GM19238 (cell line): ENCODE measurements at regions not wholly inside any gene's neighbourhood (a gene's known extent, or its start where the extent isn't known, plus 50 kb on each side); places are given as distances from the start of the nearest gene placed in this dataset.
"Not testable (repeated sequence)": the region's sequence is repeated elsewhere in the genome, so short reads cannot be mapped to it uniquely, and the experiment has no call there.

Experiments used
- DNase-seq: peaks from one replicate; pipeline ENCODE4 v3.0.0; 2011; ENCODE audit warnings: low spot score; ENCODE audit not compliant: insufficient read length

- no peak for DNase-seq
Measured at GRCh38 chr3:187850258-187850921, 105.1 kb upstream of the BCL6 start.

- DNase-seq, result no peak
Measured at GRCh38 chr3:187852842-187853730, 107.8 kb upstream of the BCL6 start.

GRCh38 chr3:187855131-187855530 lies 109.9 kb upstream of the BCL6 start:
- no peak for DNase-seq

DNA sequence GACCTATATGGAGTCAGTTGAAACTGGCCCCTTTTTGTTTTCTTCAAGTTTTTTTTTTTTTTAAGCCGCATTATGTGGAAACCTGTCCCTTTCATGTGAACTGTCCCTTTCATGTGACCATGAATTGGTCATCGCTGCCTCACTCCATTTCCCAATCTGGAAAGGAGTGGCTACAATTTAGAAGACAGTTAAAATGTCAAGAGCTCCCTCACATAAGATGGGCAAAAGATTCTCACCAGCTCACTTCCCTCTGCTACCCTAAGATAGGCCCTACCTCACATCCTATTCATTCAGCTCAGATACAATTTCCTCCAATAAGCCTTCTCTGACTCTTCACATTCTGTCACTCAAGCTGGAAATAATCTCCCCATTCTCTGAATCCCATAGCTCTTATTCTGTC lies 111.3 kb upstream of the BCL6 start:
- no peak for DNase-seq

DNA sequence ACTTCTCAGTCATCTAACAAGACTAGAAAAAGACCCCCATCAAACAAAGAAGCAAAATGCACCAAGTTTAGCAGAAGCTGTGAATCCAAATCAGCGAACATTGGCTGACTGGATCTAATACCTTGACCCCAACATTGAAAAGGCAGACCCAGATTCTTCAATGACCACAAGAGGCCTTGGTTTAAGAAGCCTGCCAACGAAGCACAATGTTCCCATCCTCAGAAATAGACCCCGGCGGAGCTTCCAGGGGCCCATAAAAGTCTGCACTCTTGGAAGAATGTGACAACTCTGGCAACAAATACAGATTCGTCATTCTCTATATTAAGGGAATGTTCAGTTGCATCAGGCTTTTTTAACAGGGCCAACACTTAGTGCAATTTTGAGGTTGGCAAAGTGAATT lies 112.8 kb upstream of the BCL6 start:
- DNase-seq, result no peak

DNA sequence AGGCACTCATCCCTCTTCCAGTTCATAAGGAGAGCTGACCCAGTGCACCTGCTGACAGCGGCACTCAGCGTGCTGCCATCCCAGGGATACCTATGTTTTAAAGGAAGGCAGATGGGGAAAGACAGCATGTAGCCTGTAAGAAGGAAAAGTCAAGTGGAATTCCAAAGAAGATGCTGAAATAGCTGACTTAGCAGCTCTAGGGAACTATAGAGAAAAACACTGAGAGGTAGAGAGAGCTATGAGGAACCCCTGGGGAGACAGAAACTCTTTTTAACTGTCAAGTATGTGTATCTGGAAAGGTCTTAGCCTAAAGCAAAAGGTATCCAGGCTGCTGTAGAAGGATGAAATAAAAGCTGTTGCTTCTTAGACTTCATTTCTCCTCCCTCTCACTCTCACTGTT lies 113.4 kb upstream of the BCL6 start:
- DNase-seq, result no peak

- DNase-seq, result not testable (repeated sequence)
Measured at GRCh38 chr3:187862701-187863277, 117.5 kb upstream of the BCL6 start.

DNA sequence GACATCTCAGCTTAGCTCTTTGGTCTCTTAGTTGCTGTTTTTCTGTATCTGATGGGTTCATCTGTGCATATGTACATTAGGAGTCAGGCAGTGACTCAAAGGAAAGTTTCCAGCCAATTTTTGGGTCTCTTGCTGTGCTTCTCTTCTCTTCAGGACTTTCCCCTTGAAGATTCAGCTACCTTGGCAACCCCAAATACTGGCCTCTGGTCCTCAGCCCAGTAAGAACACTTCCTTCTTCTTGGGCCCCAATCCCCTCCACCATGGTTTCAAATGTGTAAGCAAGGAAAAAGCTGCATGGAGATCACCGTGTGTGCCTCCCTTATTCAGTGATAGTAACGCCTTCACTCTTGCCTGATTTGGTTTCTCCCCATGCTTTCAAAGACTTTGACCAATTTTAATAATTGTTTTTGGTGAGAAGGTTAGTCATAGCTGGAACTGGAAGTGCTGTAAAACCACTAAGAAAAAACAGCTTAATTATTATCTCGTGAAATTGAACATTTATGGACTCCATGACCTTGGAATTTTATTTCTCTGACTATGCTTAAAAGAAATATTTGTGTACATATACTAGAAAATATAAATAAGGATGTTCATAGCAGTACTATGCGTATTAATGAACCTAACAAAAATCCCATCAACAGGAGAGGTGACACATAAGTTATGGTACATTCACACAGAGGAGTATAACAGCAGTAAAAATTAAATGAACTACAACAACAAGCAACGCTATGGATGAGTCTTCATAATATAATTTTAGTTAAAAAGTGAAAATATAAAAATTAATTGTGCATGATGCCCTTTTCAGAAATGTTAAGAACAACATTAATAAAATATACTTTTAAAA lies 125.3 kb upstream of the BCL6 start:
- no peak for DNase-seq

- no peak for DNase-seq
Measured at GRCh38 chr3:187871204-187871591, 125.9 kb upstream of the BCL6 start.

DNA sequence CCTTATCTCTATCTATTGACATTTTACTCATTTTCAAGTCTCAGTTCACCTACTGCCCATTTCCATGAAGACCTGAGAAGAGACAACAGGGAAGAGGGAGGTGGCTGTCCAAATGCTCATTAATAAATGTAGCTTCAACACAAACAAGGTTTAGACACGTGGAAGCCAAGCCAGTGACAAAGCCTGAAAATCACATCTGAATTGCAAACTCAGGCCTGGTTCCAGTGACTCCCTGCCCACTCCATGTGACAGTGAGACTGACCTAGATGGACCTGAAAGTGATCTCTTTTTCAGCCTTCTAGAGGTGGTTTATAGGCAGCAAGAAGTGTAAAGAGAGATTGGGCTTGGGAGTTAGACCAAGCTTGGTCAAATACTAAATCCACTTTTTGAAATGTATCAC lies 126.6 kb upstream of the BCL6 start:
- no peak for DNase-seq

DNA sequence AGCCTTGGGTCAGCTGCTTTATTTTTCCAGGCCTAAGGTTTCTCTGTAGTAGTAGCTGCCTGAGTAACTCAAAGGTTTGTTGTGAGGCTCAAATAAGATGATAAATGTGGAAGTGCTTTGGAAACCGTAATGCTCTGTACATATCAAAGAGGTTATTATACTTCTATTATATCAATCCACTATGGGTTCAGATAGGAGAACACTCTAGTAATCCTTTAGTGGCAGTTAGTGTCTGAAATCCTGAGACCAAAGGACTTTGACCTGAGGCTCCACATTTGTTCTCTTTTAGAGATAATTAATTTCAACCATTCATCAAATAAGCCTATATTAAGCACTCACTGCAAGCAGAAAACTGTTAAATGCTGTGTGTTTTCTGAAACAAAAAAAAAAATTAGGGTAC lies 128.6 kb upstream of the BCL6 start:
- no peak for DNase-seq

DNA sequence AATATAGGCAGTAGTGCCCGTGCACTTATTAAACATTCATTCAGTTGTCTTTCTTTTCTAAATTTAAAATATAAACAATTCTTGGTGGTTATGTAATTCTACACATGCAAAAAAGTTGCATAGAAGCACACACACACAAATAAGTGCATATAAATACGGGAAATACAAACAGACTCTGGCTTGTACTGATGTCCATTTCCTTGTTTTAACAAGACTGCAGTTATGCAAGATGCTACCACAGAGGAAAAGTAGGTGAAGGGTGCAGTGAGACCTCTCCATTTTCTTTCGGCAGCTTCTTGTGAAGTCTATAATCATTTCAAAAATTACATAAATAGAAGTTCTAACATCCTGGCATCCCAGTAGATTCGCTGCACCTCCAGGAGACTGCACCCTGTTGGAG lies 130.6 kb upstream of the BCL6 start:
- no peak for DNase-seq

DNA sequence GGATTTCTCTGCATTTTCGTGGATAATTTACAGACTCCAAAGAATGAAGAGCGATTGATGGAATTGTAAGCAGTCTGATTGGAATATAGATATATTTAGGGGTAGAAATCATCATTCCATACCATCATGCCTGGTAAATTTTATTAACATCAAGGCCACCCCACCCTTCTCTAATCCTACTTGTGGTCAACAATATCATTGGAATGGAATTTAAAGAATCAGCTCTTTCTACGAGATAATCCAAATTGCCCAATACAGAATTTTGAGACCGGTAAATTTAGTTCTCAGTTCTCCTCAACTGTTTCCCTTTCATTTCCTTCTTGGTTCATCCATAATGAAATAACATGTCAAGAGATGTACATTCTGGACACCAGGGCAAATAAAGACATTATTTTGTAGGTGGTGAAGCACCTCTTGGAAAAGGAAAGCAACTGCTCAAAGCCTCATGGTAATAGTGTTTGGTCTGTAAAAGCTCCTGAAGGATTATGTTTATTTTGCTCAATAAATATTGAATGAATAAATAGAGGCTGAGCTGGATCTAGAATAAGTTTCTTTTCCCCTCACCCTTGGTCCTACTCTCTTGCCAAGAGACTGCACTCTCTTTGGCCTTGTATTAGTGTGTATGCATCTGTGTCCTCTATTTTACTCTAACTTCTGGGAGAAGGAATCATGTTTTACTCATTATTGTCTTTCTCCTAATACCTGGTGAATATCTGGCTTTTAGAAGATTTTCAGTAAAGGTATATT lies 133.7 kb upstream of the BCL6 start:
- no peak for DNase-seq

DNA sequence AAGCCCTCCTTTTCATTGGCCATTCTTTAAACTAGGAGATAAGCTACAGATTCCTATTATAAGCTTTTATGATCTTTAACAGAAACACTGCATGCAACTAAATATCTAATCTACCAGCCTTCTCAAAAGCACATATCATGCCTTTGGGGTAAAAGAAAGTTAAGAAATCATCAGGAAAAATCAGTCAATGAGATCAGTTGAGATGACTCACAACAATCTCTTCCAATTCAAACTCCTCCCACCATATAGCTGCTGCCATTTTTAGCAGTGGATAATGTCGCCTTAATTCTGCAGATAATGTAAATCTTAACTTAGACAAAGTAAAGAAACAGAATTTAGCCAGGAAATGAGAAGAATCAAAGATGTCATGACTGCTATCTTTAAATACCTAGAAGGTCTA lies 135.2 kb upstream of the BCL6 start:
- DNase-seq, result no peak

GRCh38 chr3:187880851-187881250 lies 135.6 kb upstream of the BCL6 start:
- no peak for DNase-seq

GRCh38 chr3:187888701-187889100 lies 143.4 kb upstream of the BCL6 start:
- DNase-seq, result no peak

DNA sequence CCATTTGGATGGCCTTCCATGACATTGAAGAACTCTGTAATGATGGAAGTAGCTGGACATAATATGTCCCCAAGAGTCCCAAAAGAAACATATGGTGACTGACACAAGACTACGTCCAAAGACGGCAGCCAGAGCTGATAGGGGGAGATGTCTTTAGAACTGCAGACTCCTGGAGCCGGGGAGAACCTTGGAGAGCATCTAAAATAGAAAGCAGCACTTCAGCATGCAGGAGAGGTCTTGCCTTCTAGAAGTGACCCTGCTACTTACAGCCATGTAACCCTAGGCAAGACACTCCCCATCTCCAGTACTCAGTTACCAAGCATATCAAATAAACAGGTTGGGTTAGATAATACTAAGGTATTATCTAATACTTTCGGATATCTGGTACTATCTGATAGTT lies 143.8 kb upstream of the BCL6 start:
- DNase-seq, result no peak

DNA sequence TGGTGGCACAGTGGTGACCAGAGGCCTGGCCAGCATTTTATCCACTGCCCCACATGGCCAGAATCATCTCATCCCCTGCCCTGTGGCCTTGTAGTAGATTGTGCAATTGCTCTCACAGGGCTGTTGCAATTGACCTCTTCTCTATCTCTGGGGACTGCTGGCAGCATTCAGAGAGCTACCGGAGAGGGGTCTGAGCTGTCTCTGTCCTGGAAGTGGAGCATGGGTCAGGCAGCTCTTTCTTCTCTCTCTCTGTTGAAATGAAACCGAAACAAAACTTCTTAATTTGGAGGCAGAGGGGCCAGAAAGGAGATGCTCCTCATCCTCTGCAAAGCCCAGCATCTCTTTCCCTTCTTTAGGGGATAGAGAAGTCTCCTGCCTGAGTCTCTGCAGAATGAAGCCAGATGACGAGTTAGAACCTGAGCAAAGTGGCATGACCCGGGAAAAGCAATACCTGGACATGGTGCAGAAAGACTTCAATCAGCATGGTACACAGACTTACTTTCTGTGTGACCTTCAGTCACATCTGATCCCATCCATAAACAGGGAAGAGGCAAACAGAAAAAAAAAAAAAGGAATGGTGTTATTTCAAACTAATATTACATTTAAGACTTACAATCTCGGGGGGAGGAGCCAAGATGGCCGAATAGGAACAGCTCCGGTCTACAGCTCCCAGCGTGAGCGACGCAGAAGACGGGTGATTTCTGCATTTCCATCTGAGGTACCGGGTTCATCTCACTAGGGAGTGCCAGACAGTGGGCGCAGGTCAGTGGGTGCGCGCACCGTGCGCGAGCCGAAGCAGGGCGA lies 144.5 kb upstream of the BCL6 start:
- DNase-seq, result no peak

GRCh38 chr3:187890405-187890752 lies 145.1 kb upstream of the BCL6 start:
- not testable (repeated sequence) for DNase-seq

- no peak for DNase-seq
Measured at GRCh38 chr3:187896646-187897045, 151.4 kb upstream of the BCL6 start.
